GM23338 (cell line): ENCODE measurements at regions not wholly inside any gene's neighbourhood (a gene's known extent, or its start where the extent isn't known, plus 50 kb on each side); places are given as distances from the start of the nearest gene placed in this dataset.

Experiments used
- ATAC-seq: fragments of 200-7000 bp; cut with Tn5 transposase; 3 replicates; pipeline ENCODE4 v1.9.1; 2020
- DNase-seq: peaks from one replicate; pipeline ENCODE4 v3.0.0-alpha.2; 2015; ENCODE audit warnings: low spot score
- H2AFZ ChIP-seq: fragments of 200-600 bp; sonication (generic); 2 replicates; pipeline ENCODE4 v1.8.0; 2016; ENCODE audit warnings: antibody characterized with exemption, mild to moderate bottlenecking, moderate library complexity
- H3F3A ChIP-seq: fragments of 200-600 bp; sonication (generic); replicated peaks from 2 replicates; pipeline ENCODE4 v1.8.0; 2017; ENCODE audit warnings: antibody characterized with exemption, mixed run types, low read depth
- H3K27ac ChIP-seq: fragments of 200-600 bp; sonication (generic); 2 replicates; pipeline ENCODE4 v1.6.1; 2016; ENCODE audit warnings: low read depth
- H3K27me3 ChIP-seq: fragments of 200-600 bp; sonication (generic); 2 replicates; pipeline ENCODE4 v1.8.0; 2016; ENCODE audit warnings: mild to moderate bottlenecking, mixed run types, moderate library complexity; ENCODE audit not compliant: insufficient read depth
- H3K36me3 ChIP-seq: fragments of 200-600 bp; sonication (generic); 2 replicates; pipeline ENCODE4 v1.8.0; 2016; ENCODE audit warnings: mild to moderate bottlenecking; ENCODE audit not compliant: insufficient read depth
- H3K4me1 ChIP-seq: fragments of 200-600 bp; sonication (generic); 2 replicates; pipeline ENCODE4 v1.8.0; 2016; ENCODE audit warnings: mild to moderate bottlenecking, moderate library complexity; ENCODE audit not compliant: insufficient read depth
- H3K4me2 ChIP-seq: fragments of 200-600 bp; sonication (generic); 2 replicates; pipeline ENCODE4 v1.7.1; 2017; ENCODE audit warnings: mixed run types
- H3K4me3 ChIP-seq: fragments of 200-600 bp; sonication (generic); 2 replicates; pipeline ENCODE4 v1.6.1; 2016; ENCODE audit warnings: mixed run types
- H3K79me2 ChIP-seq: fragments of 200-600 bp; sonication (generic); replicated peaks from 2 replicates; pipeline ENCODE4 v1.8.0; 2017; ENCODE audit warnings: mild to moderate bottlenecking; ENCODE audit not compliant: insufficient read depth
- H3K9me2 ChIP-seq: fragments of 200-600 bp; sonication (generic); 2 replicates; pipeline ENCODE4 v1.8.0; 2017; ENCODE audit not compliant: insufficient read depth
- H4K20me1 ChIP-seq: fragments of 200-600 bp; sonication (generic); replicated peaks from 2 replicates; pipeline ENCODE4 v1.8.0; 2017; ENCODE audit warnings: mild to moderate bottlenecking; ENCODE audit not compliant: insufficient read depth
- H3K27ac Mint-ChIP-seq: 2 replicates; pipeline ENCODE4 v1.8.0; 2020; ENCODE audit warnings: inconsistent platforms, mild to moderate bottlenecking, moderate library complexity, mixed read lengths
- H3K27me3 Mint-ChIP-seq: 3 replicates; pipeline ENCODE4 v1.8.0; 2022; ENCODE audit warnings: low read depth, mild to moderate bottlenecking, moderate library complexity, mixed read lengths, inconsistent platforms; ENCODE audit not compliant: insufficient read depth, poor library complexity
- H3K36me3 Mint-ChIP-seq: 3 replicates; pipeline ENCODE4 v1.8.0; 2021; ENCODE audit warnings: low read depth, mild to moderate bottlenecking, inconsistent platforms, moderate library complexity, mixed read lengths
- H3K4me1 Mint-ChIP-seq: 3 replicates; pipeline ENCODE4 v1.8.0; 2020; ENCODE audit warnings: mild to moderate bottlenecking, inconsistent platforms, mixed read lengths
- H3K4me3 Mint-ChIP-seq: 3 replicates; pipeline ENCODE4 v1.8.0; 2021; ENCODE audit warnings: moderate library complexity, mild to moderate bottlenecking, inconsistent platforms, mixed read lengths
- H3K9me3 Mint-ChIP-seq: 3 replicates; pipeline ENCODE4 v1.8.0; 2020; ENCODE audit warnings: moderate library complexity, mild to moderate bottlenecking, inconsistent platforms, mixed read lengths
- CREB1 ChIP-seq: fragments of 250-450 bp; sonication (Bioruptor Pico); IDR thresholded peaks from 2 replicates; pipeline ENCODE4 v1.5.0; 2020; ENCODE audit warnings: low read depth, mild to moderate bottlenecking, moderate library complexity
- CTCF ChIP-seq, 2 experiments: fragments of 200-600 bp in 1 of 2; sonication (generic) in 1 of 2; conservative IDR thresholded peaks; 2 replicates each; pipeline versions ENCODE4 v1.5.1 to v1.6.1; 2016 to 2017; ENCODE audit warnings: antibody characterized with exemption in 2 of 2, low read depth in 2 of 2, mild to moderate bottlenecking in 2 of 2, moderate library complexity in 1 of 2
- ETS1 ChIP-seq: IDR thresholded peaks from 2 replicates; pipeline ENCODE4 v1.6.1; 2016; ENCODE audit warnings: antibody characterized with exemption
- EZH2 ChIP-seq: fragments of 200-600 bp; sonication (generic); IDR thresholded peaks from one replicate; pipeline ENCODE4 v1.8.0; 2017; ENCODE audit warnings: antibody characterized with exemption, mild to moderate bottlenecking, low read depth; ENCODE audit not compliant: unreplicated experiment
- EZH2phosphoT487 ChIP-seq: fragments of 200-600 bp; sonication (generic); IDR thresholded peaks from one replicate; pipeline ENCODE4 v1.8.1; 2018; ENCODE audit warnings: antibody characterized with exemption; ENCODE audit not compliant: unreplicated experiment
- JUNB ChIP-seq: IDR thresholded peaks from one replicate; pipeline ENCODE4 v1.6.1; 2016; ENCODE audit warnings: antibody characterized with exemption; ENCODE audit not compliant: unreplicated experiment
- NANOG ChIP-seq: IDR thresholded peaks from 2 replicates; pipeline ENCODE4 v1.6.1; 2016; ENCODE audit warnings: antibody characterized with exemption, borderline replicate concordance
- POLR2AphosphoS5 ChIP-seq: IDR thresholded peaks from 2 replicates; pipeline ENCODE4 v1.6.1; 2016; ENCODE audit warnings: antibody characterized with exemption, low read depth
- REST ChIP-seq: IDR thresholded peaks from one replicate; pipeline ENCODE4 v1.6.1; 2018; ENCODE audit warnings: antibody characterized with exemption; ENCODE audit not compliant: unreplicated experiment
- STAT1 ChIP-seq: IDR thresholded peaks from one replicate; pipeline ENCODE4 v1.6.1; 2016; ENCODE audit warnings: antibody characterized with exemption; ENCODE audit not compliant: unreplicated experiment
- ZNF114 ChIP-seq: fragments of 250-450 bp; sonication (Bioruptor Pico); IDR thresholded peaks from 2 replicates; pipeline ENCODE4 v1.5.0; 2020; ENCODE audit warnings: mild to moderate bottlenecking, moderate library complexity
- ZNF331 ChIP-seq: fragments of 250-450 bp; sonication (Bioruptor Pico); IDR thresholded peaks from 2 replicates; pipeline ENCODE4 v1.5.0; 2020; ENCODE audit warnings: low read depth, mild to moderate bottlenecking, moderate library complexity
- ZNF462 ChIP-seq: fragments of 250-450 bp; sonication (Bioruptor Pico); IDR thresholded peaks from 2 replicates; pipeline ENCODE4 v1.5.0; 2020; ENCODE audit warnings: mild to moderate bottlenecking, moderate library complexity

GRCh38 chr15:94083467-94084052 is 147.8 kb upstream of the MCTP2 start:
- peaks cover 2% of the 10 kb centered on the region for H3K27me3 Mint-ChIP-seq
- H3K4me2 ChIP-seq = no peak overlapping the region
- H3F3A ChIP-seq = no peaks in the 10 kb centered on the region
- no peaks in the 10 kb centered on the region for H3K79me2 ChIP-seq
- no peak overlapping the region for H3K27ac ChIP-seq
- no peak overlapping the region for H3K4me3 ChIP-seq
- H3K4me1 ChIP-seq = peaks cover 4% of the 10 kb centered on the region; the same call in 1 of the 2 replicates
- no peak overlapping the region for H2AFZ ChIP-seq
- DNase-seq (no peak), ATAC-seq (no peak)
- H3K27me3 ChIP-seq = no peaks in the 10 kb centered on the region
- peaks cover 12% of the 10 kb centered on the region for H3K4me1 Mint-ChIP-seq
- H3K27ac Mint-ChIP-seq = no peak overlapping the region
- no peaks in the 10 kb centered on the region for H3K36me3 Mint-ChIP-seq
- H3K4me3 Mint-ChIP-seq = no peak overlapping the region
- TF ChIP-seq NANOG = no peak
- no peak for TF ChIP-seq STAT1
- no peak for TF ChIP-seq CTCF (conservative IDR thresholded peaks at IDR 0.05; ENCODE audit: low read depth in 2 of 2)
- no peak for TF ChIP-seq EZH2phosphoT487
- no peak for TF ChIP-seq EZH2
- TF ChIP-seq POLR2AphosphoS5 = no peak
- TF ChIP-seq REST = no peak
- TF ChIP-seq JUNB = no peak
- TF ChIP-seq CREB1 = no peak
- TF ChIP-seq ZNF114 = no peak
- TF ChIP-seq ZNF331 (CRISPR knock-in tag) = no peak
- TF ChIP-seq ZNF462 = no peak
- no peak for TF ChIP-seq ETS1
- H3K9me3 Mint-ChIP-seq = no peaks in the 10 kb centered on the region
- H3K9me2 ChIP-seq = peaks cover 9% of the 10 kb centered on the region; the same call in 1 of the 2 replicates
- H3K36me3 ChIP-seq = no peaks in the 10 kb centered on the region
- H4K20me1 ChIP-seq = no peaks in the 10 kb centered on the region
